Smooth muscle cell (in vitro differentiated cells): ENCODE measurements at regions not wholly inside any gene's neighbourhood (a gene's known extent, or its start where the extent isn't known, plus 50 kb on each side); places are given as distances from the start of the nearest gene placed in this dataset.

Experiments
- DNase-seq: peaks from one replicate; lab custom pipeline; 2025; ENCODE audit not compliant: unreplicated experiment; lab: John Stamatoyannopoulos, UW
- H2AFZ ChIP-seq: fragments of 200-600 bp; sonication (generic); 2 replicates; pipeline ENCODE4 v1.6.0; 2016; ENCODE audit warnings: antibody characterized with exemption, low read depth, mild to moderate bottlenecking
- H3F3A ChIP-seq: fragments of 200-600 bp; sonication (generic); 2 replicates; pipeline ENCODE4 v1.6.0; 2017; ENCODE audit warnings: antibody characterized with exemption, low read depth
- H3K27ac ChIP-seq: fragments of 200-600 bp; sonication (generic); 2 replicates; pipeline ENCODE4 v1.5.1; 2016; ENCODE audit warnings: low read depth, mild to moderate bottlenecking
- H3K27me3 ChIP-seq: fragments of 200-600 bp; sonication (generic); 2 replicates; pipeline ENCODE4 v1.6.1; 2016; ENCODE audit warnings: low read depth, mild to moderate bottlenecking
- H3K36me3 ChIP-seq: fragments of 200-600 bp; sonication (generic); 2 replicates; pipeline ENCODE4 v1.5.1; 2016; ENCODE audit warnings: low read depth
- H3K4me1 ChIP-seq: fragments of 200-600 bp; sonication (generic); 2 replicates; pipeline ENCODE4 v1.5.1; 2016; ENCODE audit warnings: low read depth
- H3K4me2 ChIP-seq: fragments of 200-600 bp; sonication (generic); 2 replicates; pipeline ENCODE4 v1.6.0; 2016; ENCODE audit warnings: mild to moderate bottlenecking
- H3K4me3 ChIP-seq: fragments of 200-600 bp; sonication (generic); 2 replicates; pipeline ENCODE4 v1.5.1; 2016; ENCODE audit warnings: mild to moderate bottlenecking
- H3K79me2 ChIP-seq: fragments of 200-600 bp; sonication (generic); 2 replicates; pipeline ENCODE4 v1.6.0; 2016; ENCODE audit warnings: low read depth, mild to moderate bottlenecking
- H3K9ac ChIP-seq: fragments of 200-600 bp; sonication (generic); 2 replicates; pipeline ENCODE4 v1.6.0; 2016; ENCODE audit warnings: low read depth
- H3K9me3 ChIP-seq: fragments of 200-600 bp; sonication (generic); replicated peaks from 2 replicates; pipeline ENCODE4 v1.5.1; 2016; ENCODE audit warnings: low read depth
- H4K20me1 ChIP-seq: fragments of 200-600 bp; sonication (generic); 2 replicates; pipeline ENCODE4 v1.6.0; 2016; ENCODE audit warnings: low read depth
- WGBS: methylation state at CpG from one replicate; pipeline ENCODE4 v1.1.7; 2016; ENCODE audit warnings: low lambda C conversion rate; 5-methylcytosine and 5-hydroxymethylcytosine counted together
- TF ChIP-seq, protein P1 (sequence below): fragments of 200-600 bp; sonication (generic); IDR thresholded peaks from 2 replicates; pipeline ENCODE4 v1.5.1; 2017; ENCODE audit warnings: borderline replicate concordance, mild to moderate bottlenecking, antibody characterized with exemption; ENCODE audit not compliant: insufficient read depth, poor library complexity, severe bottlenecking

GRCh38 chr4:66604192-66604591 is 933.9 kb upstream of the EPHA5 start:
- Histone ChIP-seq H3K27ac (no peak overlapping the region), H3F3A (no peaks in the 10 kb centered on the region)

DNA sequence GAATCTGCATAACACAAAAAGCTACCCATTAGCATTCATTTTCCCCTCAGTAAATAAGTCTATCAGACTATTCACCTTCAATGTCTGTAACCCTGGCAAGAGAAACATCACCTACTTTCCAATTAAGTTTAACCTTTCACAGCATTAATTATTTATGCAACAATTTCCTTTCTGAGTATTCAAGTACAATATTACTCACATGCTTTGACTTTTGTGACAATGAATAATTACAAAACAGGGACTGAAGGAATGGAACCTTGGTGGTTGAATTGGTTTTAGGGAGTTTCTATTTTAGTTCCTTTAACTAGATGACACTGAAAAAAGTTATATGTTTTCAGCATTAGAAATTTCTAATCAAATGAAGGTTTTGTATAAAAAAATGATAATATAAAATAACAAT is 932.3 kb upstream of the EPHA5 start:
- no peak overlapping the region for H2AFZ ChIP-seq

More at GRCh38 chr4:66604192-66604591, 933.9 kb upstream of the EPHA5 start:
- H3K36me3 ChIP-seq, result no peaks in the 10 kb centered on the region
- H2AFZ ChIP-seq, result no peak overlapping the region
- no peaks in the 10 kb centered on the region for H3K27me3 ChIP-seq
- DNase-seq, result no peak
- H3K4me1 ChIP-seq, result no peaks in the 10 kb centered on the region
- H3K79me2 ChIP-seq, result no peaks in the 10 kb centered on the region
- no peak overlapping the region for H3K4me2 ChIP-seq
- H3K9me3 ChIP-seq, result no peaks in the 10 kb centered on the region
- TF ChIP-seq, protein P1, sequence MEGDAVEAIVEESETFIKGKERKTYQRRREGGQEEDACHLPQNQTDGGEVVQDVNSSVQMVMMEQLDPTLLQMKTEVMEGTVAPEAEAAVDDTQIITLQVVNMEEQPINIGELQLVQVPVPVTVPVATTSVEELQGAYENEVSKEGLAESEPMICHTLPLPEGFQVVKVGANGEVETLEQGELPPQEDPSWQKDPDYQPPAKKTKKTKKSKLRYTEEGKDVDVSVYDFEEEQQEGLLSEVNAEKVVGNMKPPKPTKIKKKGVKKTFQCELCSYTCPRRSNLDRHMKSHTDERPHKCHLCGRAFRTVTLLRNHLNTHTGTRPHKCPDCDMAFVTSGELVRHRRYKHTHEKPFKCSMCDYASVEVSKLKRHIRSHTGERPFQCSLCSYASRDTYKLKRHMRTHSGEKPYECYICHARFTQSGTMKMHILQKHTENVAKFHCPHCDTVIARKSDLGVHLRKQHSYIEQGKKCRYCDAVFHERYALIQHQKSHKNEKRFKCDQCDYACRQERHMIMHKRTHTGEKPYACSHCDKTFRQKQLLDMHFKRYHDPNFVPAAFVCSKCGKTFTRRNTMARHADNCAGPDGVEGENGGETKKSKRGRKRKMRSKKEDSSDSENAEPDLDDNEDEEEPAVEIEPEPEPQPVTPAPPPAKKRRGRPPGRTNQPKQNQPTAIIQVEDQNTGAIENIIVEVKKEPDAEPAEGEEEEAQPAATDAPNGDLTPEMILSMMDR, result no peak
- H3K4me3 ChIP-seq, result no peak overlapping the region
- no peaks in the 10 kb centered on the region for H4K20me1 ChIP-seq
- H3K9ac ChIP-seq, result no peak overlapping the region

DNA sequence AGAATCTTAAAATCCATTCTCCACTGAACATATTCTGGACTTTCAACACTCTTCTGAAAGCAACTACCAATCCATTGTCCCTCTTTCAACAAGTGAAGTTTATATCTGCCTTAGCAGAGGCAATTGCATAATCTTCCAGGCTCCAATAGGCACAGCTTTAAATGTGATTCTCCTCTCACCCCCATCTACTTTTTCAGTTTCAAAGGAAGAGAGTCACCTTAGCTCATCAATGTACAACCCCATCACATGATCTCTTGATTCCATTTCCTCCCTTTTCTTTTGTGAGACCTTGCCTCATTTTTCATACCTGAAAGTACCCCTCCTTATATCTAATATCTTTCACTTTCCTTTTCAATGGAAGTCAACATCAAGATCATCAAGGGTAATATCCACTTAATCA is 921.7 kb upstream of the EPHA5 start:
- H3K79me2 ChIP-seq, result no peaks in the 10 kb centered on the region
- H3K9me3 ChIP-seq, result no peaks in the 10 kb centered on the region
- H3F3A ChIP-seq, result no peaks in the 10 kb centered on the region
- no peak overlapping the region for H2AFZ ChIP-seq
- no peak for DNase-seq
- H4K20me1 ChIP-seq, result no peaks in the 10 kb centered on the region
- H3K27me3 ChIP-seq, result no peaks in the 10 kb centered on the region
- no peak overlapping the region for H3K4me2 ChIP-seq
- H3K27ac ChIP-seq, result no peak overlapping the region
- H3K9ac ChIP-seq, result no peak overlapping the region
- H3K4me3 ChIP-seq, result no peak overlapping the region
- TF ChIP-seq, protein P1, result no peak
- H3K36me3 ChIP-seq, result no peaks in the 10 kb centered on the region
- H3K4me1 ChIP-seq, result no peaks in the 10 kb centered on the region

More for the DNA sequence above, 932.3 kb upstream of the EPHA5 start:
- Histone ChIP-seq H4K20me1 (no peaks in the 10 kb centered on the region), H3K36me3 (no peaks in the 10 kb centered on the region), H3K4me1 (no peaks in the 10 kb centered on the region), H3K9me3 (no peaks in the 10 kb centered on the region), H3K9ac (no peak overlapping the region), H3K79me2 (no peaks in the 10 kb centered on the region), H3K4me2 (no peak overlapping the region), H3K4me3 (no peak overlapping the region), H3K27me3 (no peaks in the 10 kb centered on the region), H3F3A (no peaks in the 10 kb centered on the region), H3K27ac (no peak overlapping the region)
- TF ChIP-seq, protein P1, result no peak
- no peak for DNase-seq

GRCh38 chr4:66590488-66591215 is 920.4 kb upstream of the EPHA5 start:
- Histone ChIP-seq H3K79me2 (no peaks in the 10 kb centered on the region), H3K4me1 (no peaks in the 10 kb centered on the region), H3K9ac (no peak overlapping the region), H3K36me3 (no peaks in the 10 kb centered on the region), H3K4me3 (no peak overlapping the region), H3K27me3 (no peaks in the 10 kb centered on the region), H3K4me2 (no peak overlapping the region), H2AFZ (no peak overlapping the region), H3F3A (no peaks in the 10 kb centered on the region), H4K20me1 (no peaks in the 10 kb centered on the region), H3K9me3 (no peaks in the 10 kb centered on the region), H3K27ac (no peak overlapping the region)
- TF ChIP-seq, protein P1, result no peak
- no peak for DNase-seq
- WGBS, result 92% methylated on average over 1 of the region's 1 CpG
